ENCODE measurements at regions not wholly inside any gene's neighbourhood (a gene's known extent, or its start where the extent isn't known, plus 50 kb on each side); places are given as distances from the start of the nearest gene placed in this dataset.

DNA sequence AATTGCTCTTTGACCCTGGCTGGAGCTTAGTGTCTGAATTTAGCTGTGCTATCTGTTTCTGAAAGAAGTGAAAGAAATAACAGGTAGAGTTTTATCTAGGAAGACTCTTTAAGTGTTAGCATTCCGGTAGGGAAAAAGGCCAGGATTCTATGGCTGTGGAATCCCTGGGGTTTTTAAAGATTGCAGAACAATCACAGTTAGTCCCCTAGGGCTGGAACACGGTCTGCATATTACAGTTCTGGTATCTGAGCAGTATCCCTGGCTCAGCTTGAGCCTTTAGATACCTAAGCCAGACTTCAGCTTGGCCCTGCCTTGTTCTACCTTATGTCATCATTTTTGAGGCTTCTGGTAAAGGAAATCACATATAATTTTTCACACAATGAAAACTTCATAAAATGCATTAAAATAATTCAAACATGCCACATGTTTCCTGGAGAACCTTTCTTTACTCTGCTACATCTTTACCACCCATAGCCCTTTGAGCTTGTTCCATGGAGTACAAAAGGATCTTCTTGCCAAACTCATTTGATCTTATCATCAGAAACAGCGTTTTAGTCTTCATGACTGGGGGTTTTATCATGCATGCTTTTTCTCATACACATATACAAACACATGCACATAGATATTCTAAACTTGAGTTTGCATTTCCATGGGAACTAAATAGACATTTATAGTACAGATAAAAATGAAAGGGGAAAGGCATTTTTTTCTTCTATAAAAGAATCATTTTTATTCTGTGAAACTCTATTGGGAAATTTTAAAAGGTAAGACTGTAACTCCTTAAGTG is 410.8 kb downstream of the CETN3 start:
- Histone ChIP-seq H4K20me1 (replicated peaks; ENCODE audit: control insufficient read depth, extremely low read depth, insufficient read depth, low read length) (no peaks in the 10 kb centered on the region), H3K27me3 (ENCODE audit: control insufficient read depth in 2 of 2, insufficient read depth in 2 of 2, low read length in 2 of 2) (no peaks in the 10 kb centered on the region), H3K4me1 (ENCODE audit: control insufficient read depth, extremely low read depth, insufficient read depth, low read length) (no peaks in the 10 kb centered on the region), H3K27ac (ENCODE audit: insufficient read depth, low read depth, low read length) (no peak overlapping the region), H3K4me3 (replicated peaks in 1 of 3; ENCODE audit: insufficient read depth in 1 of 3, low read depth in 1 of 3, low read length in 3 of 3) (no peak overlapping the region), H3K4me2 (ENCODE audit: insufficient read depth, low read length) (no peak overlapping the region), H3K9me1 (replicated peaks; ENCODE audit: control insufficient read depth, extremely low read depth, insufficient read depth, low read length) (no peaks in the 10 kb centered on the region), H3K36me3 (ENCODE audit: control insufficient read depth in 2 of 2, extremely low read depth in 1 of 2, insufficient read depth in 2 of 2, low read length in 2 of 2) (no peaks in the 10 kb centered on the region), H3K9ac (replicated peaks; ENCODE audit: extremely low read depth, insufficient read depth, low read length) (no peak overlapping the region), H2AFZ (ENCODE audit: low read depth, low read length) (no peak overlapping the region), H3K9me3 (replicated peaks; ENCODE audit: control insufficient read depth, insufficient read depth, low read length) (no peaks in the 10 kb centered on the region), H3K79me2 (ENCODE audit: control insufficient read depth, insufficient read depth, low read length) (no peaks in the 10 kb centered on the region)
- ChIA-PET CTCF (interaction anchor here (1.1 to 1.2 kb wide), 2 partner anchors 9 to 17 kb away, joined by 3 to 4 read pairs; no protein-coding TSS in a partner anchor), POLR2A (no interaction called here)
- FAIRE-seq, result no peak
- dilution Hi-C loops (cut with MboI; ENCODE audit: extremely low pct_ligation_motif_present, low sequenced_read_pairs) (no loop called here), intact Hi-C loops (cut with micrococcal nuclease) (no loop called here)
- TF ChIP-seq FOS (IDR thresholded peaks at IDR 0.05; ENCODE audit: borderline replicate concordance, insufficient read depth, low read length) (no peak), GATA2 (IDR thresholded peaks at IDR 0.05; ENCODE audit: insufficient read depth, insufficient read length, low read depth, low read length) (no peak), JUN (IDR thresholded peaks at IDR 0.05; ENCODE audit: borderline replicate concordance, insufficient read depth, insufficient read length, low read depth) (no peak), POLR2A (IDR thresholded peaks at IDR 0.05; ENCODE audit: low read depth, low read length) (no peak), POLR2AphosphoS5 (IDR thresholded peaks at IDR 0.05; ENCODE audit: insufficient read depth, low read depth, low read length) (no peak), MYC (IDR thresholded peaks at IDR 0.05; ENCODE audit: low read depth, low read length) (no peak), EZH2 (IDR thresholded peaks at IDR 0.05; ENCODE audit: borderline replicate concordance, low read depth, low read length, severe bottlenecking) (no peak)
- TF ChIP-seq, protein P1, sequence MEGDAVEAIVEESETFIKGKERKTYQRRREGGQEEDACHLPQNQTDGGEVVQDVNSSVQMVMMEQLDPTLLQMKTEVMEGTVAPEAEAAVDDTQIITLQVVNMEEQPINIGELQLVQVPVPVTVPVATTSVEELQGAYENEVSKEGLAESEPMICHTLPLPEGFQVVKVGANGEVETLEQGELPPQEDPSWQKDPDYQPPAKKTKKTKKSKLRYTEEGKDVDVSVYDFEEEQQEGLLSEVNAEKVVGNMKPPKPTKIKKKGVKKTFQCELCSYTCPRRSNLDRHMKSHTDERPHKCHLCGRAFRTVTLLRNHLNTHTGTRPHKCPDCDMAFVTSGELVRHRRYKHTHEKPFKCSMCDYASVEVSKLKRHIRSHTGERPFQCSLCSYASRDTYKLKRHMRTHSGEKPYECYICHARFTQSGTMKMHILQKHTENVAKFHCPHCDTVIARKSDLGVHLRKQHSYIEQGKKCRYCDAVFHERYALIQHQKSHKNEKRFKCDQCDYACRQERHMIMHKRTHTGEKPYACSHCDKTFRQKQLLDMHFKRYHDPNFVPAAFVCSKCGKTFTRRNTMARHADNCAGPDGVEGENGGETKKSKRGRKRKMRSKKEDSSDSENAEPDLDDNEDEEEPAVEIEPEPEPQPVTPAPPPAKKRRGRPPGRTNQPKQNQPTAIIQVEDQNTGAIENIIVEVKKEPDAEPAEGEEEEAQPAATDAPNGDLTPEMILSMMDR (IDR thresholded peaks at IDR 0.05; ENCODE audit: extremely low read depth in 1 of 2, insufficient read depth in 1 of 2, low read depth in 1 of 2, low read length in 2 of 2), result no peak
- TF ChIP-seq, protein P2, sequence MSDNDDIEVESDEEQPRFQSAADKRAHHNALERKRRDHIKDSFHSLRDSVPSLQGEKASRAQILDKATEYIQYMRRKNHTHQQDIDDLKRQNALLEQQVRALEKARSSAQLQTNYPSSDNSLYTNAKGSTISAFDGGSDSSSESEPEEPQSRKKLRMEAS (IDR thresholded peaks at IDR 0.05; ENCODE audit: insufficient read depth, insufficient read length), result no peak
- BruUV-seq (replicated peaks), result no TSS peak
- DNase-seq (ENCODE audit: low read depth, low spot score), result no peak

All from endothelial cell of umbilical vein (primary cell).